ENCODE measurements at regions not wholly inside any gene's neighbourhood (a gene's known extent, or its start where the extent isn't known, plus 50 kb on each side); places are given as distances from the start of the nearest gene placed in this dataset.

DNA sequence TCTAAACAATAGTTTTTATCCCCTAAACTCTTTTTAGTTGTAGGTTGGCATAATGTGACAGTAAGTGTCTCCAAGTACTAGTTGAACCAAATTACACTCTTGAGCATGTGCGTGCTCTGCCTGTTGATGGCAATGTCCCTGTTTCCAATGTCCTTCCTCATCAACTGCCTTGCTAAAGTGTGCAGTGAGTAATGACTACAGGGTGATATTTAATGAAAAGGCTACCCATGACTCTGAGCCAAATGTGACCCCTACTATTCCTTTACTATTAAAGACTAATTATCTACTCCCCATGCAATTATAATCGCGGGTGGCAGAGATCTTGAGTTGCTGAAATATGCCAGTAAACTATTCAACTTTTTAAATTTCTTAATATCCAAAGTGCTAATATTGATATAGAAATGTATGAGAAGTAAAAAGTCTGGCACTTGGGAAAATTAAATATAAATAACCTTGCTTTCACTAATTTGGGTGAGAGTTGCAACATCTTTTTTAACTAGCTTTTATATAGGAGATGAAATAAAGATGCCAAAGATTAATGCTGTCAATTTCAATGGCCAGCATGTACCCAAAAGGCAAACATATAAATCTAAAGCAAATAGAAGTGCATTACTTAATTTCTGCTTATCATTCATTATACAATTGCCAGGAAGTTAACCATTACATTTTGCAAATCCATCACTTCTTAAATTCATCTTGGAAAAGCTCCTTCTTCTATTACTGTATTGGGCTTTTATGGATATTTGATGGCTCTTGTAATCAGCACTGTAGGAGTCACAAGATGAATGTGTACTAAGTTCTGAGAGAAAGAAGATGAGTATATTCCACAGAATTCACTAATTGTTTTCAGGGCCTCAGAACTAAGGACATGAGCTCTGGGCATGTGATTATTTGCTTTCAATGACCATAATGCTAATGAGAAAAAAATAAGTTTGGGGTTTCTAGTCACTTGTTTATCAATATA is 518.2 kb upstream of the NAALADL2 start:
- TF ChIP-seq, protein P1, sequence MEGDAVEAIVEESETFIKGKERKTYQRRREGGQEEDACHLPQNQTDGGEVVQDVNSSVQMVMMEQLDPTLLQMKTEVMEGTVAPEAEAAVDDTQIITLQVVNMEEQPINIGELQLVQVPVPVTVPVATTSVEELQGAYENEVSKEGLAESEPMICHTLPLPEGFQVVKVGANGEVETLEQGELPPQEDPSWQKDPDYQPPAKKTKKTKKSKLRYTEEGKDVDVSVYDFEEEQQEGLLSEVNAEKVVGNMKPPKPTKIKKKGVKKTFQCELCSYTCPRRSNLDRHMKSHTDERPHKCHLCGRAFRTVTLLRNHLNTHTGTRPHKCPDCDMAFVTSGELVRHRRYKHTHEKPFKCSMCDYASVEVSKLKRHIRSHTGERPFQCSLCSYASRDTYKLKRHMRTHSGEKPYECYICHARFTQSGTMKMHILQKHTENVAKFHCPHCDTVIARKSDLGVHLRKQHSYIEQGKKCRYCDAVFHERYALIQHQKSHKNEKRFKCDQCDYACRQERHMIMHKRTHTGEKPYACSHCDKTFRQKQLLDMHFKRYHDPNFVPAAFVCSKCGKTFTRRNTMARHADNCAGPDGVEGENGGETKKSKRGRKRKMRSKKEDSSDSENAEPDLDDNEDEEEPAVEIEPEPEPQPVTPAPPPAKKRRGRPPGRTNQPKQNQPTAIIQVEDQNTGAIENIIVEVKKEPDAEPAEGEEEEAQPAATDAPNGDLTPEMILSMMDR (IDR thresholded peaks at IDR 0.05), result no peak
- TF ChIP-seq POLR2A (IDR thresholded peaks at IDR 0.05), result no peak

Measured in body of pancreas (tissue), 4 donors.